ENCODE measurements at regions not wholly inside any gene's neighbourhood (a gene's known extent, or its start where the extent isn't known, plus 50 kb on each side); places are given as distances from the start of the nearest gene placed in this dataset.

DNA sequence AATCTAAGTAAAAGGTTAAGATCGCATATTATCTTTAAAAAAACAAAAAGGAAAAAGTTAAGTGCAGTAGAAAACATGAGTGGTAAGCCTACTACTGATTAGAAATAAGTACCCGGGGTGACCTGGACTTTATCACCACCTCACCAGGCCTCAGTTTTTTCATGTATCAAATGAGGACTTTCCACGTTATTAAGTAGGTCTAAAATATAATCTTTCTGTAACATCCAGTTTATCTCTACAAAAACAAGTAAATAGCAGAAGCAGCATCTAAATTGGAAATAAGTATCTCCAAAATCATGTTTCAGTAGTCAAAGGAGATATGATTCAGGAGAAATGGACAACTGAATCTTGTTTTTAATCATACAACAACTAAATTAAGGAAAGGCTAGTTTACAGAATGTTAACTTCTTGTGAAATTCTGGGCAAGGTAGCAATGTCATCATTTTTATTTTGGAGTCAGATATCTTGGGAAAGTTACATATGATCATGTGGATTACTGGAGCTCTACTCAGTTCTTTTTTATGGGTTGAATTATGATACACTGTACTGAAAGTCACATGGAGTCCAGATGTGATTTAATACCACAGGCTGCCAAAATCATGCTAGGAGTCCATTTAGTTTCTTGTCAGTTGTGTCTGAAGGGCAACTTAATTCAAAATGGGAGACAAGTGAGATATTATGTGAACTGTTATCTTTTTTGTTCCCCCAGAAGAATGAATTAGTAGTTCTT, 114.7 kb upstream of the PRL start:
- TF ChIP-seq POLR2A (IDR thresholded peaks at IDR 0.05), result no peak
- TF ChIP-seq CTCF (IDR thresholded peaks at IDR 0.05), result no peak
